ENCODE measurements at regions not wholly inside any gene's neighbourhood (a gene's known extent, or its start where the extent isn't known, plus 50 kb on each side); places are given as distances from the start of the nearest gene placed in this dataset.

GRCh38 chr13:81686877-81687276 lies 1346.0 kb upstream of the SPRY2 start:
- no peak overlapping the region for H2AFZ ChIP-seq (ENCODE audit: low read depth)
- no peaks in the 10 kb centered on the region for H3K79me2 ChIP-seq (ENCODE audit: insufficient read depth, low read depth)
- no peak overlapping the region for H3K27ac ChIP-seq
- TF ChIP-seq CTCF (conservative IDR thresholded peaks at IDR 0.05; ENCODE audit: low read depth, low read length) = no peak
- no peaks in the 10 kb centered on the region for H4K20me1 ChIP-seq (ENCODE audit: insufficient read depth)
- H3K4me3 ChIP-seq (IDR thresholded peaks at IDR 0.05; ENCODE audit: insufficient read depth, low read depth, low read length) = no peak overlapping the region
- no peaks in the 10 kb centered on the region for H3K27me3 ChIP-seq (ENCODE audit: insufficient read depth, low read depth)
- no peak overlapping the region for H3K4me2 ChIP-seq
- no peaks in the 10 kb centered on the region for H3K36me3 ChIP-seq (ENCODE audit: insufficient read depth)
- H3K4me1 ChIP-seq (ENCODE audit: low read depth, poor library complexity, severe bottlenecking) = no peaks in the 10 kb centered on the region
- H3K9ac ChIP-seq = no peak overlapping the region

- no peak overlapping the region for H3K27ac ChIP-seq
- no peaks in the 10 kb centered on the region for H3K27me3 ChIP-seq (ENCODE audit: insufficient read depth, low read depth)
- no peaks in the 10 kb centered on the region for H3K4me1 ChIP-seq (ENCODE audit: low read depth, poor library complexity, severe bottlenecking)
- no peaks in the 10 kb centered on the region for H3K36me3 ChIP-seq (ENCODE audit: insufficient read depth)
- no peak for TF ChIP-seq CTCF (conservative IDR thresholded peaks at IDR 0.05; ENCODE audit: low read depth, low read length)
- no peak overlapping the region for H3K4me2 ChIP-seq
- H4K20me1 ChIP-seq (ENCODE audit: insufficient read depth) = no peaks in the 10 kb centered on the region
- H2AFZ ChIP-seq (ENCODE audit: low read depth) = no peak overlapping the region
- no peak overlapping the region for H3K9ac ChIP-seq
- H3K4me3 ChIP-seq (IDR thresholded peaks at IDR 0.05; ENCODE audit: insufficient read depth, low read depth, low read length) = no peak overlapping the region
- H3K79me2 ChIP-seq (ENCODE audit: insufficient read depth, low read depth) = no peaks in the 10 kb centered on the region
These were observed 1342.6 kb upstream of the SPRY2 start for GRCh38 chr13:81683521-81683920.

- H3K79me2 ChIP-seq (ENCODE audit: insufficient read depth, low read depth) = no peaks in the 10 kb centered on the region
- TF ChIP-seq CTCF (conservative IDR thresholded peaks at IDR 0.05; ENCODE audit: low read depth, low read length) = no peak
- no peaks in the 10 kb centered on the region for H4K20me1 ChIP-seq (ENCODE audit: insufficient read depth)
These were observed 1341.2 kb upstream of the SPRY2 start for GRCh38 chr13:81682081-81682630.

GRCh38 chr13:81677857-81678256 lies 1336.9 kb upstream of the SPRY2 start:
- Histone ChIP-seq H3K79me2 (ENCODE audit: insufficient read depth, low read depth) (no peaks in the 10 kb centered on the region), H3K4me2 (no peak overlapping the region), H3K27me3 (ENCODE audit: insufficient read depth, low read depth) (no peaks in the 10 kb centered on the region), H3K4me1 (ENCODE audit: low read depth, poor library complexity, severe bottlenecking) (no peaks in the 10 kb centered on the region), H3K27ac (no peak overlapping the region), H3K9ac (no peak overlapping the region), H2AFZ (ENCODE audit: low read depth) (no peak overlapping the region), H3K4me3 (IDR thresholded peaks at IDR 0.05; ENCODE audit: insufficient read depth, low read depth, low read length) (no peak overlapping the region), H3K36me3 (ENCODE audit: insufficient read depth) (no peaks in the 10 kb centered on the region), H4K20me1 (ENCODE audit: insufficient read depth) (no peaks in the 10 kb centered on the region)
- no peak for TF ChIP-seq CTCF (conservative IDR thresholded peaks at IDR 0.05; ENCODE audit: low read depth, low read length)

More at GRCh38 chr13:81682081-81682630, 1341.2 kb upstream of the SPRY2 start:
- Histone ChIP-seq H3K4me1 (ENCODE audit: low read depth, poor library complexity, severe bottlenecking) (no peaks in the 10 kb centered on the region), H3K27me3 (ENCODE audit: insufficient read depth, low read depth) (no peaks in the 10 kb centered on the region), H3K27ac (no peak overlapping the region), H3K9ac (no peak overlapping the region), H3K4me2 (no peak overlapping the region), H3K4me3 (IDR thresholded peaks at IDR 0.05; ENCODE audit: insufficient read depth, low read depth, low read length) (no peak overlapping the region), H3K36me3 (ENCODE audit: insufficient read depth) (no peaks in the 10 kb centered on the region), H2AFZ (ENCODE audit: low read depth) (no peak overlapping the region)

Measured in KMS-11 (cell line).